ENCODE measurements at regions not wholly inside any gene's neighbourhood (a gene's known extent, or its start where the extent isn't known, plus 50 kb on each side); places are given as distances from the start of the nearest gene placed in this dataset.

- no peaks in the 10 kb centered on the region for H3K36me3 Mint-ChIP-seq (ENCODE audit: low read depth)
- no peaks in the 10 kb centered on the region for H3K4me1 Mint-ChIP-seq (ENCODE audit: low read depth)
- H3K27me3 Mint-ChIP-seq (ENCODE audit: low read depth) = no peaks in the 10 kb centered on the region
- no peak overlapping the region for H3K27ac Mint-ChIP-seq (ENCODE audit: unreplicated experiment)
- TF ChIP-seq, protein P1, sequence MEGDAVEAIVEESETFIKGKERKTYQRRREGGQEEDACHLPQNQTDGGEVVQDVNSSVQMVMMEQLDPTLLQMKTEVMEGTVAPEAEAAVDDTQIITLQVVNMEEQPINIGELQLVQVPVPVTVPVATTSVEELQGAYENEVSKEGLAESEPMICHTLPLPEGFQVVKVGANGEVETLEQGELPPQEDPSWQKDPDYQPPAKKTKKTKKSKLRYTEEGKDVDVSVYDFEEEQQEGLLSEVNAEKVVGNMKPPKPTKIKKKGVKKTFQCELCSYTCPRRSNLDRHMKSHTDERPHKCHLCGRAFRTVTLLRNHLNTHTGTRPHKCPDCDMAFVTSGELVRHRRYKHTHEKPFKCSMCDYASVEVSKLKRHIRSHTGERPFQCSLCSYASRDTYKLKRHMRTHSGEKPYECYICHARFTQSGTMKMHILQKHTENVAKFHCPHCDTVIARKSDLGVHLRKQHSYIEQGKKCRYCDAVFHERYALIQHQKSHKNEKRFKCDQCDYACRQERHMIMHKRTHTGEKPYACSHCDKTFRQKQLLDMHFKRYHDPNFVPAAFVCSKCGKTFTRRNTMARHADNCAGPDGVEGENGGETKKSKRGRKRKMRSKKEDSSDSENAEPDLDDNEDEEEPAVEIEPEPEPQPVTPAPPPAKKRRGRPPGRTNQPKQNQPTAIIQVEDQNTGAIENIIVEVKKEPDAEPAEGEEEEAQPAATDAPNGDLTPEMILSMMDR (IDR thresholded peaks at IDR 0.05) = no peak
- no peak overlapping the region for H3K4me3 Mint-ChIP-seq (ENCODE audit: unreplicated experiment)
- H3K9me3 Mint-ChIP-seq (ENCODE audit: low read depth) = peaks cover 3% of the 10 kb centered on the region
- no peak for DNase-seq (ENCODE audit: low spot score)
Measured at GRCh38 chr9:99622679-99623078, 199.0 kb upstream of the NR4A3 start.

DNA sequence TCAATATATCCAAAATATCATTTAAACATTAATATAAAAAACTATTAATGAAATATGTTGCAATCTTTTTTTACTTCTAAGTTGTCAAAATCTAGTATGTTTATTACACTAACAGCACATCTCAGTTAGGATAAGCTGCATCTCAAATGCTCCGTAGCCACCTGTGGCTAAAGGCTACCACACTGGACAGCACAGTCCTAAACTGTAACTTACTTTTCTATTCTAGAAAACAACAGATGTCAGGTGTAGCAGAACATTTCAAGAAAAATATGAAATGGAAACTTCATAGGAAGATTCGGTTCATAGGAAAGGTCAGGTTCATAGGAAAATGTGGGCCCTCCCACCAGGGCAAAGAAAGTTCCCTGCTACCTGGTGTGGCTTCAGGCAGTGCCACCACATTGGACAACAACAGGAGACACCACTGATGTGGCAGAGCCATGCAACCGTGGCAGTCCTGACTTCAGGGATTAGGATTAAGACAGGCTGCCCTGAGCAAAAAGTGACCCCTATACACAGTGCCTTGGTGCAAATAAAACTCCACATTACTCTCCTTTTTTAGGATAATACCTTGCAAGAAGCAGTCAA is 197.8 kb upstream of the NR4A3 start:
- no peak for DNase-seq (ENCODE audit: low spot score)
- TF ChIP-seq, protein P1 (IDR thresholded peaks at IDR 0.05) = no peak
- H3K9me3 Mint-ChIP-seq (ENCODE audit: low read depth) = no peaks in the 10 kb centered on the region
- no peak overlapping the region for H3K4me3 Mint-ChIP-seq (ENCODE audit: unreplicated experiment)
- no peak overlapping the region for H3K27ac Mint-ChIP-seq (ENCODE audit: unreplicated experiment)
- no peaks in the 10 kb centered on the region for H3K27me3 Mint-ChIP-seq (ENCODE audit: low read depth)
- H3K4me1 Mint-ChIP-seq (ENCODE audit: low read depth) = no peaks in the 10 kb centered on the region
- no peaks in the 10 kb centered on the region for H3K36me3 Mint-ChIP-seq (ENCODE audit: low read depth)

DNA sequence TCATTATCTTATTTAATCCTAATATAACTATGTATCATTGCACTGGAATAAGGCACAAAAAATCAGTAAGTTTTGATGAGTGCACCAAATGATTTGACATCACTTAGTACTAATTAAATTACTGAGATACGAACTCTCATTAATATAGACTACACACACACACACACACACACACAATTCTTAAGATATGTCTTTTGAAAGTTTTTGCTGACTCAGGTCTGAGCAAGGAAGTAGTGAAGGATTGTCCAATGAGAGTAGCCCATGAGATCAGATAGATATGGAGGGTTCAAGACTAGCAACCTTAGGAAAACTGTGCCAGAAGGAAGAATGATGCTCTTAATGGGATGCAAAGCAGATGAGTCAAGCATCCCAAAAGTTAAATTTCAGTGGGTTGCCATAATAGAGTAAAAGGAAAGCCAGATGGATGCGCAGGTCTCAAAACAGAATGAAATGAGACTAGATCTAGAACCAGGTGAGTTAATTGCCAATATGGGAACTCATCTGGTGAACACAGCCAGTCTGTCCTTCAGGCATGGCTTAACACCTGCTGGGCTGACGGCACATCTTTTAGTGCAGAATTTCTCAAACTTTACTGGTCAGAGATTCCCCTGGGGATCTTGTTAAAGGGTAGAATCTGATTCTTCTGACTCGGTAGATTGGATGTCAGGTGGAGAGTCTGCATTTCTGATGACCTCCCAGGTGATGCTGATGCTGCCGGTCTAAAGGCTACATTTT is 197.0 kb upstream of the NR4A3 start:
- TF ChIP-seq, protein P1 (IDR thresholded peaks at IDR 0.05) = no peak
- Mint-ChIP-seq H3K4me3 (ENCODE audit: unreplicated experiment) (no peak overlapping the region), H3K27ac (ENCODE audit: unreplicated experiment) (no peak overlapping the region), H3K27me3 (ENCODE audit: low read depth) (no peaks in the 10 kb centered on the region), H3K4me1 (ENCODE audit: low read depth) (no peaks in the 10 kb centered on the region), H3K9me3 (ENCODE audit: low read depth) (no peaks in the 10 kb centered on the region), H3K36me3 (ENCODE audit: low read depth) (no peaks in the 10 kb centered on the region)
- no peak for DNase-seq (ENCODE audit: low spot score)

GRCh38 chr9:99626426-99626825 is 195.3 kb upstream of the NR4A3 start:
- TF ChIP-seq, protein P1 (IDR thresholded peaks at IDR 0.05) = no peak
- no peaks in the 10 kb centered on the region for H3K9me3 Mint-ChIP-seq (ENCODE audit: low read depth)
- H3K27ac Mint-ChIP-seq (ENCODE audit: unreplicated experiment) = no peak overlapping the region
- H3K4me1 Mint-ChIP-seq (ENCODE audit: low read depth) = no peaks in the 10 kb centered on the region
- H3K4me3 Mint-ChIP-seq (ENCODE audit: unreplicated experiment) = no peak overlapping the region
- no peaks in the 10 kb centered on the region for H3K27me3 Mint-ChIP-seq (ENCODE audit: low read depth)
- DNase-seq (ENCODE audit: low spot score) = no peak
- H3K36me3 Mint-ChIP-seq (ENCODE audit: low read depth) = no peaks in the 10 kb centered on the region

GRCh38 chr9:99628285-99628684 is 193.4 kb upstream of the NR4A3 start:
- DNase-seq (ENCODE audit: low spot score) = no peak
- H3K4me3 Mint-ChIP-seq (ENCODE audit: unreplicated experiment) = no peak overlapping the region
- no peaks in the 10 kb centered on the region for H3K9me3 Mint-ChIP-seq (ENCODE audit: low read depth)
- H3K27me3 Mint-ChIP-seq (ENCODE audit: low read depth) = no peaks in the 10 kb centered on the region
- H3K4me1 Mint-ChIP-seq (ENCODE audit: low read depth) = no peaks in the 10 kb centered on the region
- TF ChIP-seq, protein P1 (IDR thresholded peaks at IDR 0.05) = no peak
- no peak overlapping the region for H3K27ac Mint-ChIP-seq (ENCODE audit: unreplicated experiment)
- H3K36me3 Mint-ChIP-seq (ENCODE audit: low read depth) = no peaks in the 10 kb centered on the region

Data from chondrocyte (in vitro differentiated cells).